ENCODE measurements at regions not wholly inside any gene's neighbourhood (a gene's known extent, or its start where the extent isn't known, plus 50 kb on each side); places are given as distances from the start of the nearest gene placed in this dataset.

- WGBS, 2 donors = 70 to 71% methylated on average over 8 of the region's 8 CpGs
- no peaks in the 10 kb centered on the region for H3K4me1 ChIP-seq
- ATAC-seq (no peak), DNase-seq (no peak)
- no peaks in the 10 kb centered on the region for H3K27me3 ChIP-seq
- H3K9me3 ChIP-seq = no peaks in the 10 kb centered on the region
- no peak overlapping the region for H3K4me3 ChIP-seq
- H3K27ac ChIP-seq = no peak overlapping the region
- H3K36me3 ChIP-seq (replicated peaks in 1 of 2; ENCODE audit: insufficient read depth in 1 of 2, low read depth in 2 of 2) = no peaks in the 10 kb centered on the region
- intact Hi-C loops (cut with DNase I) = no loop called here
- TF ChIP-seq CTCF (IDR thresholded peaks at IDR 0.05) (no peak), POLR2A (IDR thresholded peaks at IDR 0.05) (no peak)
Measured at GRCh38 chr6:169020821-169021220, 232.8 kb downstream of the THBS2 start.

GRCh38 chr6:169019727-169020491 is 233.7 kb downstream of the THBS2 start:
- DNase-seq = no peak
- H3K9me3 ChIP-seq = no peaks in the 10 kb centered on the region
- ATAC-seq = no peak
- H3K27me3 ChIP-seq = no peaks in the 10 kb centered on the region
- H3K4me3 ChIP-seq = no peak overlapping the region
- intact Hi-C loops (cut with DNase I) = no loop called here
- H3K27ac ChIP-seq = no peak overlapping the region
- TF ChIP-seq POLR2A (IDR thresholded peaks at IDR 0.05) (no peak), CTCF (IDR thresholded peaks at IDR 0.05) (no peak)
- WGBS, 2 donors = 47 to 49% methylated on average over 9 of the region's 9 CpGs
- H3K36me3 ChIP-seq (replicated peaks in 1 of 2; ENCODE audit: insufficient read depth in 1 of 2, low read depth in 2 of 2) = no peaks in the 10 kb centered on the region
- no peaks in the 10 kb centered on the region for H3K4me1 ChIP-seq

- intact Hi-C loops (cut with DNase I) = no loop called here
- Histone ChIP-seq H3K4me3 (no peak overlapping the region), H3K9me3 (no peaks in the 10 kb centered on the region), H3K27me3 (no peaks in the 10 kb centered on the region), H3K4me1 (no peaks in the 10 kb centered on the region), H3K27ac (no peak overlapping the region), H3K36me3 (replicated peaks in 1 of 2; ENCODE audit: insufficient read depth in 1 of 2, low read depth in 2 of 2) (no peaks in the 10 kb centered on the region)
- DNase-seq (no peak), ATAC-seq (no peak)
- TF ChIP-seq CTCF (IDR thresholded peaks at IDR 0.05) (no peak), POLR2A (IDR thresholded peaks at IDR 0.05) (no peak)
- 64 to 71% methylated on average over 3 of the region's 3 CpGs for WGBS, 2 donors
Measured at GRCh38 chr6:169019111-169019510, 234.5 kb downstream of the THBS2 start.

GRCh38 chr6:169016758-169017157 is 236.9 kb downstream of the THBS2 start:
- no peak for ATAC-seq
- no peaks in the 10 kb centered on the region for H3K27me3 ChIP-seq

More at GRCh38 chr6:169016758-169017157, 236.9 kb downstream of the THBS2 start:
- no peak for DNase-seq
- TF ChIP-seq CTCF (IDR thresholded peaks at IDR 0.05) (no peak), POLR2A (IDR thresholded peaks at IDR 0.05) (no peak)
- intact Hi-C loops (cut with DNase I) = no loop called here
- Histone ChIP-seq H3K4me3 (no peak overlapping the region), H3K4me1 (no peaks in the 10 kb centered on the region), H3K36me3 (replicated peaks in 1 of 2; ENCODE audit: insufficient read depth in 1 of 2, low read depth in 2 of 2) (no peaks in the 10 kb centered on the region), H3K9me3 (no peaks in the 10 kb centered on the region), H3K27ac (no peak overlapping the region)

Data from body of pancreas (tissue), 4 donors.